H1 (cell line): ENCODE measurements at regions not wholly inside any gene's neighbourhood (a gene's known extent, or its start where the extent isn't known, plus 50 kb on each side); places are given as distances from the start of the nearest gene placed in this dataset.

ENCODE experiments used
- CTCF ChIA-PET: fragments of 300-600 bp; sonication (Branson Sonifier 250); formaldehyde crosslinking; loops from one replicate; lab custom pipeline; 2021; ENCODE audit not compliant: partially characterized antibody; lab: Charles Lee
- POLR2A ChIA-PET: fragments of 300-600 bp; sonication (Branson Sonifier 250); formaldehyde crosslinking; loops from one replicate; lab custom pipeline; 2021; ENCODE audit warnings: inconsistent platforms; ENCODE audit not compliant: partially characterized antibody; lab: Charles Lee
- DNase-seq, 2 experiments: peaks; one replicate each; pipeline versions ENCODE4 v3.0.0 to v3.0.0-alpha.2; 2010 to 2022; ENCODE audit warnings: low spot score in 2 of 2, low read depth in 1 of 2, mixed read lengths in 1 of 2
- FAIRE-seq: peaks from 2 replicates; lab custom pipeline; 2011; peaks lifted over from hg19 to GRCh38; lab: Jason Lieb, UNC
- H2AFZ ChIP-seq: 2 replicates; pipeline ENCODE4 v1.8.1; 2012; ENCODE audit warnings: low read length, inconsistent platforms
- H2AK5ac ChIP-seq: 2 replicates; pipeline ENCODE4 v1.6.1; 2013; ENCODE audit warnings: low read depth, low read length
- H2BK120ac ChIP-seq: replicated peaks from 2 replicates; pipeline ENCODE3; 2013; ENCODE audit warnings: low read depth, low read length, inconsistent platforms
- H2BK12ac ChIP-seq: 2 replicates; pipeline ENCODE4 v1.6.1; 2013; ENCODE audit warnings: low read depth, low read length
- H2BK15ac ChIP-seq: 2 replicates; pipeline ENCODE4 v1.6.1; 2013; ENCODE audit warnings: low read length
- H2BK20ac ChIP-seq: 2 replicates; pipeline ENCODE4 v1.6.1; 2013; ENCODE audit warnings: low read length
- H2BK5ac ChIP-seq: 2 replicates; pipeline ENCODE4 v1.6.1; 2013; ENCODE audit warnings: low read depth, low read length
- H3K14ac ChIP-seq: 2 replicates; pipeline ENCODE4 v1.6.1; 2013; ENCODE audit warnings: inconsistent platforms; ENCODE audit not compliant: insufficient read length
- H3K18ac ChIP-seq: 2 replicates; pipeline ENCODE4 v1.6.1; 2013; ENCODE audit warnings: low read length; ENCODE audit errors: extremely low read depth
- H3K23ac ChIP-seq: 2 replicates; pipeline ENCODE4 v1.6.1; 2013; ENCODE audit warnings: inconsistent platforms; ENCODE audit not compliant: insufficient read length
- H3K23me2 ChIP-seq: 2 replicates; pipeline ENCODE4 v1.6.1; 2013; ENCODE audit warnings: low read depth, low read length
- H3K27ac ChIP-seq: 2 replicates; pipeline ENCODE4 v1.6.1; 2011; ENCODE audit warnings: low read depth, low read length, inconsistent platforms
- H3K27me3 ChIP-seq, 4 experiments: replicated peaks in 1 of 4; 1 replicate in 1 of 4; 2 replicates in 3 of 4; pipeline versions ENCODE4 v1.6.1 to v1.8.1; 2011 to 2013; ENCODE audit warnings: low read length in 3 of 4, mild to moderate bottlenecking in 3 of 4, inconsistent platforms in 2 of 4, mixed read lengths in 2 of 4, moderate library complexity in 1 of 4; ENCODE audit not compliant: control insufficient read depth in 3 of 4, insufficient read depth in 3 of 4; ENCODE audit errors: extremely low read depth in 1 of 4
- H3K36me3 ChIP-seq, 4 experiments: 2 replicates each; pipeline versions ENCODE4 v1.6.1 to v1.8.1; 2011 to 2013; ENCODE audit warnings: mild to moderate bottlenecking in 4 of 4, low read length in 3 of 4, moderate library complexity in 2 of 4, control low read depth in 1 of 4, inconsistent platforms in 1 of 4; ENCODE audit not compliant: insufficient read depth in 4 of 4, control insufficient read depth in 2 of 4
- H3K4ac ChIP-seq: replicated peaks from 2 replicates; pipeline ENCODE3; 2013; ENCODE audit warnings: low read length, low read depth, mixed read lengths, inconsistent platforms; ENCODE audit not compliant: insufficient read length
- H3K4me1 ChIP-seq, 4 experiments: replicated peaks in 1 of 4; 1 replicate in 1 of 4; 2 replicates in 3 of 4; pipeline versions ENCODE4 v1.6.1 to v1.8.1; 2011 to 2013; ENCODE audit warnings: low read length in 3 of 4, inconsistent platforms in 2 of 4, mixed read lengths in 1 of 4; ENCODE audit not compliant: insufficient read depth in 4 of 4, control insufficient read depth in 3 of 4
- H3K4me2 ChIP-seq, 2 experiments: 2 replicates each; pipeline versions ENCODE4 v1.6.1 to v1.8.1; 2011 to 2013; ENCODE audit warnings: low read depth in 2 of 2, low read length in 2 of 2, control low read depth in 1 of 2, inconsistent platforms in 1 of 2, mild to moderate bottlenecking in 1 of 2; ENCODE audit not compliant: insufficient read depth in 1 of 2
- H3K4me3 ChIP-seq, 4 experiments: fragments of 200-600, 300-600 bp in 1 of 4; sonication (generic), shearing (Covaris generic), sonication (Bioruptor Twin) in 1 of 4; 2 replicates each; pipeline versions ENCODE4 v1.5.1 to v1.8.1; 2011 to 2016; ENCODE audit warnings: low read length in 4 of 4, low read depth in 3 of 4, control low read depth in 2 of 4, inconsistent platforms in 2 of 4, mild to moderate bottlenecking in 2 of 4, mixed read lengths in 1 of 4, moderate library complexity in 1 of 4; ENCODE audit not compliant: insufficient read depth in 2 of 4; ENCODE audit errors: extremely low read depth in 1 of 4
- H3K56ac ChIP-seq: replicated peaks from 2 replicates; pipeline ENCODE3; 2013; ENCODE audit warnings: low read depth, mild to moderate bottlenecking, mixed read lengths, low read length, inconsistent platforms; ENCODE audit not compliant: insufficient read length
- H3K79me1 ChIP-seq: 2 replicates; pipeline ENCODE4 v1.6.1; 2013; ENCODE audit warnings: low read depth, low read length, control low read depth
- H3K79me2 ChIP-seq, 2 experiments: 2 replicates each; pipeline versions ENCODE4 v1.6.1 to v1.8.1; 2012 to 2013; ENCODE audit warnings: low read length in 2 of 2, mild to moderate bottlenecking in 2 of 2, inconsistent platforms in 1 of 2; ENCODE audit not compliant: insufficient read depth in 2 of 2, control insufficient read depth in 1 of 2
- H3K9ac ChIP-seq, 4 experiments: replicated peaks in 1 of 4; 1 replicate in 1 of 4; 2 replicates in 3 of 4; pipeline versions ENCODE4 v1.6.1 to v1.8.1; 2011 to 2013; ENCODE audit warnings: low read depth in 3 of 4, low read length in 3 of 4, control low read depth in 2 of 4, mild to moderate bottlenecking in 2 of 4, moderate library complexity in 2 of 4, inconsistent platforms in 1 of 4; ENCODE audit errors: extremely low read depth in 1 of 4
- H3K9me3 ChIP-seq, 2 experiments: 2 replicates each; pipeline versions ENCODE4 v1.6.1 to v1.8.1; 2012 to 2013; ENCODE audit warnings: mild to moderate bottlenecking in 2 of 2, moderate library complexity in 2 of 2, control low read depth in 1 of 2, inconsistent platforms in 1 of 2, low read depth in 1 of 2, low read length in 1 of 2, mixed read lengths in 1 of 2; ENCODE audit not compliant: insufficient read depth in 2 of 2
- H4K20me1 ChIP-seq, 2 experiments: replicated peaks in 1 of 2; 2 replicates each; pipeline versions ENCODE3 to v1.8.1; 2011 to 2013; ENCODE audit warnings: inconsistent platforms in 2 of 2, low read length in 2 of 2, mild to moderate bottlenecking in 1 of 2; ENCODE audit not compliant: insufficient read depth in 2 of 2, control insufficient read depth in 1 of 2
- H4K5ac ChIP-seq: 2 replicates; pipeline ENCODE4 v1.6.1; 2013; ENCODE audit warnings: low read length, low read depth, mixed read lengths, inconsistent platforms; ENCODE audit not compliant: insufficient read length
- H4K8ac ChIP-seq: 2 replicates; pipeline ENCODE4 v1.8.0; 2013; ENCODE audit warnings: mild to moderate bottlenecking, moderate library complexity, low read length, inconsistent platforms; ENCODE audit not compliant: insufficient read depth; ENCODE audit errors: extremely low read depth
- H4K91ac ChIP-seq: replicated peaks from 2 replicates; pipeline ENCODE3; 2013; ENCODE audit warnings: low read length, mixed read lengths, inconsistent platforms; ENCODE audit not compliant: insufficient read length
- EGR1 ChIP-seq: IDR thresholded peaks from 2 replicates; pipeline ENCODE4 v1.6.1; 2011; ENCODE audit warnings: low read depth, low read length, borderline replicate concordance
- NRF1 ChIP-seq: IDR thresholded peaks from 2 replicates; pipeline ENCODE4 v1.6.1; 2011; ENCODE audit warnings: mild to moderate bottlenecking, low read depth, low read length, improper control_type of control experiment
- RNF2 ChIP-seq: fragments of 200-900, 300-1000 bp; sonication (generic); IDR thresholded peaks from 2 replicates; pipeline ENCODE4 v1.7.1; 2016; ENCODE audit warnings: borderline replicate concordance, low read depth, mild to moderate bottlenecking, antibody characterized with exemption, low read length; ENCODE audit not compliant: poor library complexity, severe bottlenecking; ENCODE audit errors: missing control alignments
- SIRT6 ChIP-seq: IDR thresholded peaks from one replicate; pipeline ENCODE4 v1.7.1; 2012; ENCODE audit warnings: low read length, inconsistent platforms
- WGBS, 2 experiments: shearing (Covaris generic) in 1 of 2; methylation state at CpG; one replicate each; pipeline versions ENCODE4 v1.1.6 to v1.1.7; 2013 to 2015; ENCODE audit warnings: low lambda C conversion rate in 2 of 2, mixed read lengths in 2 of 2, inconsistent platforms in 1 of 2, low coverage in 1 of 2, missing lambda C conversion rate in 1 of 2; ENCODE audit not compliant: insufficient replicate concordance in 2 of 2, insufficient coverage in 1 of 2, insufficient read length in 1 of 2; ENCODE audit errors: extremely low coverage in 1 of 2, missing lambda C conversion rate in 1 of 2; 5-methylcytosine and 5-hydroxymethylcytosine counted together

GRCh38 chr18:61618816-61619215, 274.0 kb downstream of the RNF152 start:
- ChIA-PET CTCF (interaction anchor here (1.9 kb wide), 1 partner anchor 15 kb away, joined by 4 read pairs; no protein-coding TSS in a partner anchor), POLR2A (interaction anchor here (1.4 kb wide), 1 partner anchor 9 kb away, joined by 3 read pairs; no protein-coding TSS in a partner anchor)
- Histone ChIP-seq H3K14ac (no peak overlapping the region), H4K91ac (no peak overlapping the region), H3K79me1 (no peaks in the 10 kb centered on the region), H3K4ac (no peak overlapping the region), H3K9ac (no peak overlapping the region), H3K4me2 (no peak overlapping the region), H2BK120ac (no peak overlapping the region), H3K18ac (no peak overlapping the region), H3K79me2 (no peaks in the 10 kb centered on the region), H4K8ac (no peak overlapping the region), H3K23ac (no peak overlapping the region), H2BK5ac (no peak overlapping the region), H3K56ac (no peak overlapping the region), H4K20me1 (no peaks in the 10 kb centered on the region), H2AFZ (no peak overlapping the region), H2BK20ac (no peak overlapping the region), H2AK5ac (no peak overlapping the region), H4K5ac (no peak overlapping the region), H3K9me3 (peaks cover 8 to 10% of the 10 kb centered on the region in 2 experiments; a peak in 3 of 4 replicates), H3K36me3 (no peaks in the 10 kb centered on the region), H3K4me1 (peaks cover 0 to 10% (median under 1%) of the 10 kb centered on the region in 4 experiments; a peak in 3 of 7 replicates), H3K23me2 (no peaks in the 10 kb centered on the region), H2BK15ac (no peak overlapping the region), H3K27me3 (no peaks in the 10 kb centered on the region), H3K4me3 (no peak overlapping the region), H3K27ac (no peak overlapping the region), H2BK12ac (no peak overlapping the region)
- FAIRE-seq, result no peak
- 64% methylated on average over 3 of the region's 3 CpGs; no CpG with 5 or more reads in 1 of the 2 experiments for WGBS, 2 experiments
- DNase-seq, result no peak
- TF ChIP-seq EGR1 (no peak), SIRT6 (no peak), RNF2 (no peak), NRF1 (no peak)
